ENCODE measurements at regions not wholly inside any gene's neighbourhood (a gene's known extent, or its start where the extent isn't known, plus 50 kb on each side); places are given as distances from the start of the nearest gene placed in this dataset.
"Not testable (repeated sequence)": the region's sequence is repeated elsewhere in the genome, so short reads cannot be mapped to it uniquely, and the experiment has no call there.

GRCh38 chr16:66030036-66030435, 336.5 kb upstream of the CDH5 start:
- TF ChIP-seq, protein P1, sequence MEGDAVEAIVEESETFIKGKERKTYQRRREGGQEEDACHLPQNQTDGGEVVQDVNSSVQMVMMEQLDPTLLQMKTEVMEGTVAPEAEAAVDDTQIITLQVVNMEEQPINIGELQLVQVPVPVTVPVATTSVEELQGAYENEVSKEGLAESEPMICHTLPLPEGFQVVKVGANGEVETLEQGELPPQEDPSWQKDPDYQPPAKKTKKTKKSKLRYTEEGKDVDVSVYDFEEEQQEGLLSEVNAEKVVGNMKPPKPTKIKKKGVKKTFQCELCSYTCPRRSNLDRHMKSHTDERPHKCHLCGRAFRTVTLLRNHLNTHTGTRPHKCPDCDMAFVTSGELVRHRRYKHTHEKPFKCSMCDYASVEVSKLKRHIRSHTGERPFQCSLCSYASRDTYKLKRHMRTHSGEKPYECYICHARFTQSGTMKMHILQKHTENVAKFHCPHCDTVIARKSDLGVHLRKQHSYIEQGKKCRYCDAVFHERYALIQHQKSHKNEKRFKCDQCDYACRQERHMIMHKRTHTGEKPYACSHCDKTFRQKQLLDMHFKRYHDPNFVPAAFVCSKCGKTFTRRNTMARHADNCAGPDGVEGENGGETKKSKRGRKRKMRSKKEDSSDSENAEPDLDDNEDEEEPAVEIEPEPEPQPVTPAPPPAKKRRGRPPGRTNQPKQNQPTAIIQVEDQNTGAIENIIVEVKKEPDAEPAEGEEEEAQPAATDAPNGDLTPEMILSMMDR (IDR thresholded peaks at IDR 0.05; ENCODE audit: extremely low read depth, missing control alignments) = no peak
- no peak for DNase-seq (ENCODE audit: low spot score)

- TF ChIP-seq, protein P1 (IDR thresholded peaks at IDR 0.05; ENCODE audit: extremely low read depth, missing control alignments) = no peak
- DNase-seq (ENCODE audit: low spot score) = no peak
Measured at GRCh38 chr16:66028510-66029216, 337.8 kb upstream of the CDH5 start.

- TF ChIP-seq, protein P1 (IDR thresholded peaks at IDR 0.05; ENCODE audit: extremely low read depth, missing control alignments) = no peak
- no peak for DNase-seq (ENCODE audit: low spot score)
Measured at GRCh38 chr16:66026787-66027330, 339.6 kb upstream of the CDH5 start.

- DNase-seq (ENCODE audit: low spot score) = no peak
- TF ChIP-seq, protein P1 (IDR thresholded peaks at IDR 0.05; ENCODE audit: extremely low read depth, missing control alignments) = no peak
Measured at GRCh38 chr16:66026211-66026610, 340.3 kb upstream of the CDH5 start.

GRCh38 chr16:66025751-66026150, 340.7 kb upstream of the CDH5 start:
- TF ChIP-seq, protein P1 (IDR thresholded peaks at IDR 0.05; ENCODE audit: extremely low read depth, missing control alignments) = no peak
- DNase-seq (ENCODE audit: low spot score) = no peak

GRCh38 chr16:66024567-66024966, 341.9 kb upstream of the CDH5 start:
- DNase-seq (ENCODE audit: low spot score) = not testable (repeated sequence)

GRCh38 chr16:66023481-66023880, 343.0 kb upstream of the CDH5 start:
- TF ChIP-seq, protein P1 (IDR thresholded peaks at IDR 0.05; ENCODE audit: extremely low read depth, missing control alignments) = no peak
- no peak for DNase-seq (ENCODE audit: low spot score)

DNA sequence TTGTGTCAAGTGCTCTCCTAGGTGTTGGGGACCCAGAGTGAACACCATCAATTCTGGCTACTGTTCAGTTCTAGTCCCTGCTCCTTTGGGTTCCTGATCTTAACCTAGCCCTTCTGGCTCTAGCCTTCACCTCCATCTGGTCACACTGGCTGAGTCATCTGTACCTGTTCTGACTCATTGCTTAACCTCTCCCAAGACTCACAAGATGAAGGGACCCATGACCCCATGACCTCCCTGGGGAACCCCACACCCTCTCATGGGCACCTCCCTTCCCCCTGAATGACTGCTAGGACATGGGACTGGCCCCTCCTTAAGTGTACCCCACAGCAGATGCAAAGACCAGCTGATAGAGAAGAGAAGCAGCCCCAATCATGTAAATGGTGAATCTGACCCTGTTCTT, 345.8 kb upstream of the CDH5 start:
- DNase-seq (ENCODE audit: low spot score) = peak; percentile 7
- TF ChIP-seq, protein P1 (IDR thresholded peaks at IDR 0.05; ENCODE audit: extremely low read depth, missing control alignments) = no peak
